H1 (cell line): ENCODE measurements at regions not wholly inside any gene's neighbourhood (a gene's known extent, or its start where the extent isn't known, plus 50 kb on each side); places are given as distances from the start of the nearest gene placed in this dataset.

Source experiments
- CTCF ChIA-PET: fragments of 300-600 bp; sonication (Branson Sonifier 250); formaldehyde crosslinking; loops from one replicate; lab custom pipeline; 2021; ENCODE audit not compliant: partially characterized antibody; lab: Charles Lee
- POLR2A ChIA-PET: fragments of 300-600 bp; sonication (Branson Sonifier 250); formaldehyde crosslinking; loops from one replicate; lab custom pipeline; 2021; ENCODE audit warnings: inconsistent platforms; ENCODE audit not compliant: partially characterized antibody; lab: Charles Lee
- DNase-seq, 2 experiments: peaks; one replicate each; pipeline versions ENCODE4 v3.0.0 to v3.0.0-alpha.2; 2010 to 2022; ENCODE audit warnings: low spot score in 2 of 2, low read depth in 1 of 2, mixed read lengths in 1 of 2
- FAIRE-seq: peaks from 2 replicates; lab custom pipeline; 2011; peaks lifted over from hg19 to GRCh38; lab: Jason Lieb, UNC
- H2AFZ ChIP-seq: 2 replicates; pipeline ENCODE4 v1.8.1; 2012; ENCODE audit warnings: low read length, inconsistent platforms
- H2AK5ac ChIP-seq: 2 replicates; pipeline ENCODE4 v1.6.1; 2013; ENCODE audit warnings: low read depth, low read length
- H2BK120ac ChIP-seq: replicated peaks from 2 replicates; pipeline ENCODE3; 2013; ENCODE audit warnings: low read depth, low read length, inconsistent platforms
- H2BK12ac ChIP-seq: 2 replicates; pipeline ENCODE4 v1.6.1; 2013; ENCODE audit warnings: low read depth, low read length
- H2BK15ac ChIP-seq: 2 replicates; pipeline ENCODE4 v1.6.1; 2013; ENCODE audit warnings: low read length
- H2BK20ac ChIP-seq: 2 replicates; pipeline ENCODE4 v1.6.1; 2013; ENCODE audit warnings: low read length
- H2BK5ac ChIP-seq: 2 replicates; pipeline ENCODE4 v1.6.1; 2013; ENCODE audit warnings: low read depth, low read length
- H3K14ac ChIP-seq: 2 replicates; pipeline ENCODE4 v1.6.1; 2013; ENCODE audit warnings: inconsistent platforms; ENCODE audit not compliant: insufficient read length
- H3K18ac ChIP-seq: 2 replicates; pipeline ENCODE4 v1.6.1; 2013; ENCODE audit warnings: low read length; ENCODE audit errors: extremely low read depth
- H3K23ac ChIP-seq: 2 replicates; pipeline ENCODE4 v1.6.1; 2013; ENCODE audit warnings: inconsistent platforms; ENCODE audit not compliant: insufficient read length
- H3K23me2 ChIP-seq: 2 replicates; pipeline ENCODE4 v1.6.1; 2013; ENCODE audit warnings: low read depth, low read length
- H3K27ac ChIP-seq: 2 replicates; pipeline ENCODE4 v1.6.1; 2011; ENCODE audit warnings: low read depth, low read length, inconsistent platforms
- H3K27me3 ChIP-seq, 4 experiments: replicated peaks in 1 of 4; 1 replicate in 1 of 4; 2 replicates in 3 of 4; pipeline versions ENCODE4 v1.6.1 to v1.8.1; 2011 to 2013; ENCODE audit warnings: low read length in 3 of 4, mild to moderate bottlenecking in 3 of 4, inconsistent platforms in 2 of 4, mixed read lengths in 2 of 4, moderate library complexity in 1 of 4; ENCODE audit not compliant: control insufficient read depth in 3 of 4, insufficient read depth in 3 of 4; ENCODE audit errors: extremely low read depth in 1 of 4
- H3K36me3 ChIP-seq, 4 experiments: 2 replicates each; pipeline versions ENCODE4 v1.6.1 to v1.8.1; 2011 to 2013; ENCODE audit warnings: mild to moderate bottlenecking in 4 of 4, low read length in 3 of 4, moderate library complexity in 2 of 4, control low read depth in 1 of 4, inconsistent platforms in 1 of 4; ENCODE audit not compliant: insufficient read depth in 4 of 4, control insufficient read depth in 2 of 4
- H3K4ac ChIP-seq: replicated peaks from 2 replicates; pipeline ENCODE3; 2013; ENCODE audit warnings: low read length, low read depth, mixed read lengths, inconsistent platforms; ENCODE audit not compliant: insufficient read length
- H3K4me1 ChIP-seq, 4 experiments: replicated peaks in 1 of 4; 1 replicate in 1 of 4; 2 replicates in 3 of 4; pipeline versions ENCODE4 v1.6.1 to v1.8.1; 2011 to 2013; ENCODE audit warnings: low read length in 3 of 4, inconsistent platforms in 2 of 4, mixed read lengths in 1 of 4; ENCODE audit not compliant: insufficient read depth in 4 of 4, control insufficient read depth in 3 of 4
- H3K4me2 ChIP-seq, 2 experiments: 2 replicates each; pipeline versions ENCODE4 v1.6.1 to v1.8.1; 2011 to 2013; ENCODE audit warnings: low read depth in 2 of 2, low read length in 2 of 2, control low read depth in 1 of 2, inconsistent platforms in 1 of 2, mild to moderate bottlenecking in 1 of 2; ENCODE audit not compliant: insufficient read depth in 1 of 2
- H3K4me3 ChIP-seq, 4 experiments: fragments of 200-600, 300-600 bp in 1 of 4; sonication (generic), shearing (Covaris generic), sonication (Bioruptor Twin) in 1 of 4; 2 replicates each; pipeline versions ENCODE4 v1.5.1 to v1.8.1; 2011 to 2016; ENCODE audit warnings: low read length in 4 of 4, low read depth in 3 of 4, control low read depth in 2 of 4, inconsistent platforms in 2 of 4, mild to moderate bottlenecking in 2 of 4, mixed read lengths in 1 of 4, moderate library complexity in 1 of 4; ENCODE audit not compliant: insufficient read depth in 2 of 4; ENCODE audit errors: extremely low read depth in 1 of 4
- H3K56ac ChIP-seq: replicated peaks from 2 replicates; pipeline ENCODE3; 2013; ENCODE audit warnings: low read depth, mild to moderate bottlenecking, mixed read lengths, low read length, inconsistent platforms; ENCODE audit not compliant: insufficient read length
- H3K79me1 ChIP-seq: 2 replicates; pipeline ENCODE4 v1.6.1; 2013; ENCODE audit warnings: low read depth, low read length, control low read depth
- H3K79me2 ChIP-seq, 2 experiments: 2 replicates each; pipeline versions ENCODE4 v1.6.1 to v1.8.1; 2012 to 2013; ENCODE audit warnings: low read length in 2 of 2, mild to moderate bottlenecking in 2 of 2, inconsistent platforms in 1 of 2; ENCODE audit not compliant: insufficient read depth in 2 of 2, control insufficient read depth in 1 of 2
- H3K9ac ChIP-seq, 4 experiments: replicated peaks in 1 of 4; 1 replicate in 1 of 4; 2 replicates in 3 of 4; pipeline versions ENCODE4 v1.6.1 to v1.8.1; 2011 to 2013; ENCODE audit warnings: low read depth in 3 of 4, low read length in 3 of 4, control low read depth in 2 of 4, mild to moderate bottlenecking in 2 of 4, moderate library complexity in 2 of 4, inconsistent platforms in 1 of 4; ENCODE audit errors: extremely low read depth in 1 of 4
- H3K9me3 ChIP-seq, 2 experiments: 2 replicates each; pipeline versions ENCODE4 v1.6.1 to v1.8.1; 2012 to 2013; ENCODE audit warnings: mild to moderate bottlenecking in 2 of 2, moderate library complexity in 2 of 2, control low read depth in 1 of 2, inconsistent platforms in 1 of 2, low read depth in 1 of 2, low read length in 1 of 2, mixed read lengths in 1 of 2; ENCODE audit not compliant: insufficient read depth in 2 of 2
- H4K20me1 ChIP-seq, 2 experiments: replicated peaks in 1 of 2; 2 replicates each; pipeline versions ENCODE3 to v1.8.1; 2011 to 2013; ENCODE audit warnings: inconsistent platforms in 2 of 2, low read length in 2 of 2, mild to moderate bottlenecking in 1 of 2; ENCODE audit not compliant: insufficient read depth in 2 of 2, control insufficient read depth in 1 of 2
- H4K5ac ChIP-seq: 2 replicates; pipeline ENCODE4 v1.6.1; 2013; ENCODE audit warnings: low read length, low read depth, mixed read lengths, inconsistent platforms; ENCODE audit not compliant: insufficient read length
- H4K8ac ChIP-seq: 2 replicates; pipeline ENCODE4 v1.8.0; 2013; ENCODE audit warnings: mild to moderate bottlenecking, moderate library complexity, low read length, inconsistent platforms; ENCODE audit not compliant: insufficient read depth; ENCODE audit errors: extremely low read depth
- H4K91ac ChIP-seq: replicated peaks from 2 replicates; pipeline ENCODE3; 2013; ENCODE audit warnings: low read length, mixed read lengths, inconsistent platforms; ENCODE audit not compliant: insufficient read length
- GTF2F1 ChIP-seq: IDR thresholded peaks from 2 replicates; pipeline ENCODE4 v1.6.1; 2012; ENCODE audit warnings: low read depth, low read length, improper control_type of control experiment, borderline replicate concordance
- HDAC2 ChIP-seq, 2 experiments: fragments of 300-600 bp in 1 of 2; sonication (generic) in 1 of 2; IDR thresholded peaks; 2 replicates each; pipeline ENCODE4 v1.6.1; 2011 to 2012; ENCODE audit warnings: low read depth in 2 of 2, low read length in 2 of 2, mild to moderate bottlenecking in 2 of 2, moderate library complexity in 2 of 2, borderline replicate concordance in 1 of 2, inconsistent platforms in 1 of 2
- JUN ChIP-seq: IDR thresholded peaks from 2 replicates; pipeline ENCODE4 v1.6.1; 2011; ENCODE audit warnings: low read depth, mild to moderate bottlenecking, improper control_type of control experiment, low read length
- KDM1A ChIP-seq: fragments of 200-600, 300-600 bp; sonication (generic); IDR thresholded peaks from 2 replicates; pipeline ENCODE4 v1.7.1; 2016; ENCODE audit warnings: mild to moderate bottlenecking, low read length, borderline replicate concordance
- KDM5A ChIP-seq: fragments of 200-600 bp; IDR thresholded peaks from 2 replicates; pipeline ENCODE4 v1.7.1; 2012; ENCODE audit warnings: mild to moderate bottlenecking, low read length, inconsistent platforms, mixed read lengths
- MAFK ChIP-seq: IDR thresholded peaks from 2 replicates; pipeline ENCODE4 v1.6.1; 2012; ENCODE audit warnings: low read depth, mild to moderate bottlenecking, improper control_type of control experiment, low read length
- PHF8 ChIP-seq: fragments of 200-600 bp; sonication (generic); conservative IDR thresholded peaks from 2 replicates; pipeline ENCODE4 v1.7.1; 2012; ENCODE audit warnings: low read depth, mild to moderate bottlenecking, inconsistent platforms, low read length, moderate library complexity
- YY1 ChIP-seq: IDR thresholded peaks from 2 replicates; pipeline ENCODE4 v1.6.1; 2011; ENCODE audit warnings: low read depth, mild to moderate bottlenecking, low read length
- WGBS, 2 experiments: shearing (Covaris generic) in 1 of 2; methylation state at CpG; one replicate each; pipeline versions ENCODE4 v1.1.6 to v1.1.7; 2013 to 2015; ENCODE audit warnings: low lambda C conversion rate in 2 of 2, mixed read lengths in 2 of 2, inconsistent platforms in 1 of 2, low coverage in 1 of 2, missing lambda C conversion rate in 1 of 2; ENCODE audit not compliant: insufficient replicate concordance in 2 of 2, insufficient coverage in 1 of 2, insufficient read length in 1 of 2; ENCODE audit errors: extremely low coverage in 1 of 2, missing lambda C conversion rate in 1 of 2; 5-methylcytosine and 5-hydroxymethylcytosine counted together
- TF ChIP-seq, protein P1 (sequence below): IDR thresholded peaks from 2 replicates; pipeline ENCODE4 v1.6.1; 2012; ENCODE audit warnings: inconsistent platforms
- TF ChIP-seq, protein P2 (sequence below): IDR thresholded peaks from 2 replicates; pipeline ENCODE4 v1.6.1; 2012; ENCODE audit warnings: low read length, inconsistent platforms

DNA sequence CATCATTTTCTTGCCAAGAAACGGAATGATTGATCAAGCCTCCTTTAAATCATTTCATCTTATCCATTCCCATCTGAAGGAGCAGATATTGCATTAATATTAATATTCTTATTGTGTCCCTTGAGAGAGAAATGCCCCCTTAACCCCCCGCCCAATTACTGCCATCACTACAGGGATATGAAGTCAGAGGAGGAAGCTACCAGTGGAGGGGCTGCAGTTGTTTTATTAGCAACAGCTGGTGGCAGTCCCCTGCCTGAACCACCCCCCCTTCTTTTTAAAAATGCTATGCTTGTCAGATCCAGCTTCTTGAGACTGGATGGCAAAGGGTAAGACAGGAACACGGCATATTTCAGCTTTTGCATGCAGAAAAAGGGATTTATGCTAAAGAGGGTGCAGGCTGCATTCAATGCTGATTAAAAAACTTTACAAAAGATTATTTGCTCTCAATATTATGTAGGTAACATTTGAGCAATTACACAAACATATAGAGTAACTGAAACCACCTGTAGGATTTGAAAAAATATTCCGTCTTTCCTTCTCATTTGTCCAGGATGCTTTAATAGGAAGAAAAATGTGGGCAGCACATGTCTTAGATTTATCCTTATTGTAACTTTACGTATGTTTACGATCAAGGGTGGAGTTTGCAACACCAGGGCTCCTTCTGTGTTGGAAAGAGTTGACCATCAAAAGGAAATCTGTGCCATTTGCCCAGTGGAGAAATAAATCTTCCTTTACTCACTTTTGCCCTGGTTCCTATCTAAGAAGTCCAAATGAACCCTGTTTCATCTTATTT lies 77.7 kb downstream of the ZBTB18 start:
- Histone ChIP-seq H3K27me3 (no peaks in the 10 kb centered on the region), H3K9ac (no peak overlapping the region), H2AFZ (no peak overlapping the region), H3K18ac (no peak overlapping the region), H3K36me3 (no peaks in the 10 kb centered on the region), H3K23me2 (no peaks in the 10 kb centered on the region), H2BK12ac (no peak overlapping the region), H3K27ac (no peak overlapping the region), H4K91ac (no peak overlapping the region), H4K8ac (no peak overlapping the region), H2BK5ac (no peak overlapping the region), H3K23ac (no peak overlapping the region), H4K5ac (no peak overlapping the region), H3K56ac (no peak overlapping the region), H3K14ac (no peak overlapping the region), H3K4me3 (no peak overlapping the region), H2AK5ac (no peak overlapping the region), H3K9me3 (no peaks in the 10 kb centered on the region), H2BK20ac (no peak overlapping the region), H3K79me1 (no peaks in the 10 kb centered on the region), H4K20me1 (no peaks in the 10 kb centered on the region), H2BK15ac (no peak overlapping the region), H3K4me1 (0 out of 7 replicates have a peak, but pooled peaks cover 0 to 3% (median 0%) of the 10 kb centered on the region in 4 experiments), H2BK120ac (no peak overlapping the region), H3K4ac (no peak overlapping the region), H3K4me2 (no peak overlapping the region), H3K79me2 (no peaks in the 10 kb centered on the region)
- POLR2A ChIA-PET = interaction anchor here (0.6 to 0.7 kb wide), 2 partner anchors 57 to 63 kb away, joined by 3 read pairs; no protein-coding TSS in a partner anchor
- 89% methylated on average over 6 of the region's 6 CpGs; no CpG with 5 or more reads in 1 of the 2 experiments for WGBS, 2 experiments
- CTCF ChIA-PET = interaction anchor here (1.2 kb wide), 1 partner anchor 66 kb away, joined by 5 read pairs; no protein-coding TSS in a partner anchor
- FAIRE-seq = no peak
- DNase-seq = no peak
- TF ChIP-seq YY1 (no peak), PHF8 (no peak), KDM5A (no peak), JUN (no peak), GTF2F1 (no peak), MAFK (no peak), KDM1A (no peak), HDAC2 (IDR thresholded peaks at IDR 0.05; ENCODE audit: borderline replicate concordance in 1 of 2, low read depth in 2 of 2, low read length in 2 of 2) (no peak)
- TF ChIP-seq, protein P1, sequence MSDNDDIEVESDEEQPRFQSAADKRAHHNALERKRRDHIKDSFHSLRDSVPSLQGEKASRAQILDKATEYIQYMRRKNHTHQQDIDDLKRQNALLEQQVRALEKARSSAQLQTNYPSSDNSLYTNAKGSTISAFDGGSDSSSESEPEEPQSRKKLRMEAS = no peak
- TF ChIP-seq, protein P2, sequence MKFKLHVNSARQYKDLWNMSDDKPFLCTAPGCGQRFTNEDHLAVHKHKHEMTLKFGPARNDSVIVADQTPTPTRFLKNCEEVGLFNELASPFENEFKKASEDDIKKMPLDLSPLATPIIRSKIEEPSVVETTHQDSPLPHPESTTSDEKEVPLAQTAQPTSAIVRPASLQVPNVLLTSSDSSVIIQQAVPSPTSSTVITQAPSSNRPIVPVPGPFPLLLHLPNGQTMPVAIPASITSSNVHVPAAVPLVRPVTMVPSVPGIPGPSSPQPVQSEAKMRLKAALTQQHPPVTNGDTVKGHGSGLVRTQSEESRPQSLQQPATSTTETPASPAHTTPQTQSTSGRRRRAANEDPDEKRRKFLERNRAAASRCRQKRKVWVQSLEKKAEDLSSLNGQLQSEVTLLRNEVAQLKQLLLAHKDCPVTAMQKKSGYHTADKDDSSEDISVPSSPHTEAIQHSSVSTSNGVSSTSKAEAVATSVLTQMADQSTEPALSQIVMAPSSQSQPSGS = no peak
